ENCODE measurements at regions not wholly inside any gene's neighbourhood (a gene's known extent, or its start where the extent isn't known, plus 50 kb on each side); places are given as distances from the start of the nearest gene placed in this dataset.

- TF ChIP-seq CTCF (IDR thresholded peaks at IDR 0.05) (no peak), POLR2A (IDR thresholded peaks at IDR 0.05) (no peak)
Measured at GRCh38 chr5:87002485-87002884, 265.2 kb upstream of the RASA1 start.

Measured in lower leg skin (tissue), 3 donors.